ENCODE measurements at regions not wholly inside any gene's neighbourhood (a gene's known extent, or its start where the extent isn't known, plus 50 kb on each side); places are given as distances from the start of the nearest gene placed in this dataset.
"Not testable (repeated sequence)": the region's sequence is repeated elsewhere in the genome, so short reads cannot be mapped to it uniquely, and the experiment has no call there.

DNA sequence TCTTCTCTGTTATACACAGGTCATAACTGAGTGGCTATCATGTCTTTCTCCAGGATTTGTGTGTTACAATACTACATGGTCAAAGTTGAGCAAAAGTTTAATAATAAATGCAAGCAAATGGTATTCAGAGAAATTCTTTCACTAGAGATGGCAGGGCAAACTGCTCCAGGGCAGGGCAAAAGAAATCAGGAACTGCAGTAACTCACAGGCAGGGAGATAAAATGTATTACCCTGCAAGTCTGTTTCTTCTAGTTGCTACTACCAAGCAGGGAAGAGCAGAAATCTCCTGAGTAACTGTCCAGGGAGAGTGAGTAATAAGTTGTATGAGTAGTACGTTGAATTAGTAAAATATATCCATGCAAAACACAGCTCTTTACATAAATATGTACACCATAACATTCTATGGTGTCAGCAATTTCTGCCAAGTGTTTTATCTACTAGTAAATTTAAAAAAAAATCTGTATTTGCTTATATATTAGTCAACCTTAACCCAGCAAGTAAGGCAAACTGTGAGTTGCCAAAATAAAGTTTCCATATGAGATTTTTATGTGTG, 404.1 kb downstream of the ZEB2 start:
- DNase-seq = no peak

DNA sequence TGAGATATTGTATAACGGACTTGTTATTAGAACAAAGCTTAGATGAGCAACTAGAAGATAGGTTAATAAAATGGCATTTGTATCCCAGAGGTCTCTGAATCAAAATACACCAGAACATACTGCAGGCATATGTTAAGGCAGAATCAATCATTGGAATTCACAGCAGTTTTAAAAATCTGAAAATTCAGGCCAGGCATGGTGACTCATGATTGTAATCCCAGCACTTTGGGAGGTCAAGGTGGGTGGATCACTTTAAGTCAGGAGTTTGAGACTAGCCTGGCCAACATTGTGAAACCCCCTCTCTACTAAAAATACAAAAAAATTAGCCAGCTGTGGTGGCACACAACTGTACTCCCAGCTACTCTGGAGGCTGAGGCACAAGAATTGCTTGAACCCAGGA, 405.2 kb downstream of the ZEB2 start:
- no peak for DNase-seq

DNA sequence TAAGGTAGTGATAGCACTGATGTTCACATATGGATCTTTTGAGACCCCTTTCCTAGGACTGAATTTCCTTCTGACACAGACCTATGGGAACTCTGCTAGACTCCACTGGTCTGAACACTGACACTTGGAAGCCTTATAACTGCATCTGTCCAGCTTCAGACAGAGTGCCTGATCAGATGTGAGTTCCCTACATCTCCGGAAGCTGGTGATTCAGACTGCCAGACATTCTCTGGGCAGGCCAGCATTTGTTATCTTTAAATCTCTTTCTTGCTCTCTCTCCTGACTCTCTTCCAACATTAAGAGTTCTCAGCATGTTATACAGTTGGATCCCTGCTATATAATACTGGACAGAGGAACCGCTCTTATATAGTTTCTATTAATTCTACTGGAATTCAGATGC, 408.5 kb downstream of the ZEB2 start:
- DNase-seq = no peak

DNA sequence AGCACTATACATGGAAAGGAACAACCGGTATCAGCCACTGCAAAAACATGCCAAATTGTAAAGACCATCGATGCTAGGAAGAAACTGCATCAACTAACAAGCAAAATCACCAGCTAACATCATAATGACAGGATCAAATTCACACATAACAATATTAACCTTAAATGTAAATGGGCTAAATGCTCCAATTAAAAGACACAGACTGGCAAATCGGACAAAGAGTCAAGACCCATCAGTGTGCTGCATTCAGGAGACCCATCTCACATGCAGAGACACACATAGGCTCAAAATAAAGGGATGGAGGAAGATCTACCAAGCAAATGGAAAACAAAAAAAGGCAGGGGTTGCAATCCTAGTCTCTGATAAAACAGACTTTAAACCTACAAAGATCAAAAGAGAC, 413.8 kb downstream of the ZEB2 start:
- not testable (repeated sequence) for DNase-seq

DNA sequence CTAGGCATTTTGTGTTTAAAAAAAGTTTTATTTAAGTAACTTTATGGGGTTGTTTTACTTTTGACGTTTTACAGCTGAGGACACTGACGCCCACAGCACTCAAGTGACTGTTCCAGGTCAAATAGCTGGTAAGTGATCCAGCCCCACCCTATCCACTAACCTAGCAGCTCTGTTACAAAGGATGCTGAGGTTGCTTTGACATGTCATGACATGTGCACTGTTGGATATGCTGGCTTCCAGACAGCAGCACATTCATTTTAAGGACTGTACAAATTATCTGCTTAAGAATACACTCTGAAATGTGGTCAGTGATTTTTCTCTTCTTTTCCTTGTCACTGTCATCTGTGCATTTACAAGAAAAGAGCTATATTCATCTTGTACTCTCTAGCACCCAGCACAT, 417.5 kb downstream of the ZEB2 start:
- DNase-seq = no peak

DNA sequence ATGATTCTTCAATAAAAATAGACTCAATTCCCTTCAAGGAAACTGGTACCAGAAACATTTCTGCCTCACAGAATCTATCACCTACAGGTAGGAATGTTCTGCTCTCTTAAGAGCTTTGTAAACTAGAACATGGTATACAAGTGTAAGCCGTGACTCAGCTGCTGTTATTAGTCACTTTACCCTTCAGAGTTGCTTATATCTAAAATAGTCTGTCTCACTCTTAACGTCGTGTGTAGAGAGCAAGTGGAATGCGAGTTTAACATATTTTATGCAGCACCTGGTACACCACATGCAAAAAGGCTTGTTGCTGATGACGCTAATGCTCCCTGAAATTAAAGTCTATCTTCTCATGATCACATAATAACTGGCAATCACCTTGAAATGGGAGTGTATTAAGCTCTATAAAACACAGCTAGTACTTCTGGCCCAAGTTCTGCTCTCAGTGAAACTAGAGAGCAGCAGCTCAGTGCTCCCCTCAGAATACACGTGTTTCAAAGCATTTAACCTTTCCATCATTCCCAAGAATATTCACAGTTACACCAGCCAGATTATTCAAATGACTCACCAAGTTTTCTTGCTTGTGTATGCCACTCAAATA, 420.0 kb downstream of the ZEB2 start:
- no peak for DNase-seq

DNA sequence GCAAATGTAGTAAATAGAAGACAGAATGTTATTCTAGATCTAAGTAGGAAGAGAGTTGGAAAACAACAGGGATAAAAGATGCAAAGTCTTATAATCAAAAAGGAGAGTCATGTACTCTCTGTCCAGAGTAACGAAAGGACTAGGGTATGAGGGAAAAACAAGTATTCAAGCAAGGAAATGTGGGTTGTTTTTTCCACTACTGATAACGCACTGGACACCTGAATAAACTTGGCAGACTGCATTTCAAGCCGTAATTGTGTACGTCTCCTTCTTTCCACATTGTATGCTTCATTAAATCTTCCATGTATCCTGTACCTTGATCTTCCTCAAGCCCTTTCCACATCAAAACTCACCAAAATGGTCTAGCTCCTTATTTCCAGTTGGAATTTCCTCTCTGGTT, 420.6 kb downstream of the ZEB2 start:
- no peak for DNase-seq

DNA sequence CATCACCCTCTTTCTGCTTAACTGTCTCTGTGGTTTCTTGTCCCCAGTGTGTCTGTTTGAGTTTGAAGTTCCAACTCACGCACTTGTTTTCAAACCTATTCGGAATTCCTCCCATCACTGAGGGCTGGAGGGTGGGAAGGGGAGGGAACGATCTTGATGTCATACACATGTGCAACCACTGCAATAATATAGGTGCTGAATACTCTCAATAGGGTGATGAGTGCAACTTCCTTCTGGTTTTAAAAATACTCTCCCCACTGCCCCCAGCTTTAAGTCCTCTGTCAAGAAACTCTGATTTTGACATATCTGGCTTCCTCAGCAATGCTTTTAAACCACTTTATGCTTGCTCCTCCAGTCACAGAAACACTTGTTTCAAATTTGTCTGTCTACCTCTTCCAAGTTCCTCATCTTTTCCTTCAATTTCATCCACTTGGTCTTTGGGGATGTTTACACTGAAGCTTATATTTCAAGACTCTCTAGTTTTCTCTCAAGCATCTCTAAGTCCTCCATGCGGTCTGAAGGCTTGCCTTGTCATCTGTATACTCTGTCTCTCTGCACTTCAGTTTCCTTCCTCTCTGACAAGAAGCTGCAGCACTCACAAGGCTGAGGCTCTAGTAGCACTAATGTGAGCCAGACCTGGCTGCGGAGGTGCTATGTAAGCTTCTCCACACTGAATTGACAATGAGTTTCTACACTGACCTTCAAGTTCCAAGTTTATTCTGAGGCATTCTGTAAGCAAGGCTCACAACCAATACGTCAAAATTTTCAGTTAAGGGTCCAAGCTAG, 422.3 kb downstream of the ZEB2 start:
- peak; percentile 81 to 87 for DNase-seq

DNA sequence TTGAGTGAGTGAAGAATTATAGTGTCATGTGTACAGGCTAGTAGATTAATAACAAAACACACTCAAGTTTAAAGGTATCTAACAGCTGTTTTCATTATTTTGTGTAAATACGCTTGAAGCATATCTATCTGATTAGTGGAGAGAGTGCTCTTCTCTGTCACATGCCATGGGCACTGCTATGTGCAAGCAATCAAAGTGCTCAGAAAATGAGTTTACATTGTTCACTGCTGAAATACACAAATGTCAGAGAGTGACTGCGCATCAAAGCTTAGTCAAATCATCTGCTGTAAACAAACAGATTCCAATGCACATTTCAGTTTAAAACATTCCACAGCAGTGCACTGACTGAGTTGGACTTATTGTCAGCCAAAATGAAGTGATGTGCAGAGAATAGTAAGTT, 423.4 kb downstream of the ZEB2 start:
- DNase-seq = no peak

DNA sequence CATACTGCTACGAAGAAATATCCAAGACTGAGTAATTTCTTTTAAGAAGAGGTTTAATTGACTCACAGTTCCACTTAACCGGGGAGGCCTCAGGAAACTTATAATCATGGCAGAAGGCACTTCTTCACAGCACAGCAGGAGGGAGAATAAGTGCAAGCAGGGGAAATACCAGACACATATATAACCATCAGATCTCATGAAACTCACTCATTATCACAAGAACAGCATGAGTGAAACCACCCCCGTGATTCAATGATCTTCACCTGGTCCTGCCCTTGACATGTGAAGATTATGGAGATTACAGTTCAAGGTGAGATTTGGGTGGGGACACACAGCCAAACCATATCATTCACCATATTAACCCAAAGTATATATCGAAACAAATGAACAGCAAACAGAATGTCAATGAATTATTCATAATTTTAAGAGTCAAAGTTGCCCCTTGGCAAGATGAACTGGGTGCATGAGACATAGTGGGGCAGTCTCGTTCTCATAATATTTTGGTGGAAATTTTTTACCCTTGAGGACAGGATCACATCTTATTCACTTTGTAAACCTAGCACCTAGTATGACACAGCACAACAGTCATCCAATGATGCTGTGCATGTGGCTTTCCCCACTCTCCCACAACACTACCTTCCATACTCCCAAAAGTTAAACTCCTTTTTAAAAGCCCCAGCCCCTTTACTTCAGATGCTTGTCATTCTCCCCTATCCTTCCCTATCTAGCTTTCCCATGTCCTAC, 425.3 kb downstream of the ZEB2 start:
- no peak for DNase-seq

DNA sequence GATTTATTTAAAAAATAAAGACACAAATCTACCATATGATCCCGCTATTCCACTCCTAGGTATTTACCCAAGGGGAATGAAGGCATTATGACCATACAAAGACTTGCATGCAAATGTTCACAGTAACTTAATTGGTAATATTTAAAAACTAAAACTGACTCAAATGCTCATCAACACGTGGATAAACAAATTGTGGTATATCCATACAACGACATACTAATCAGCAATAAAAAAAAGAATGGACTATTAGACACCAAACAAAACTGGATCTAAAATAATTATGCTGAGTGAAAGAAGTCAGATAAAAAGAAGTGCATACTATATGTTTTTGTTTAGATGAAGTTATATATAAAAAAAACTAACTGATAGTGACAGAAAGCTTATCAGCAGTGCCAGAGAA, 428.3 kb downstream of the ZEB2 start:
- DNase-seq = no peak

DNA sequence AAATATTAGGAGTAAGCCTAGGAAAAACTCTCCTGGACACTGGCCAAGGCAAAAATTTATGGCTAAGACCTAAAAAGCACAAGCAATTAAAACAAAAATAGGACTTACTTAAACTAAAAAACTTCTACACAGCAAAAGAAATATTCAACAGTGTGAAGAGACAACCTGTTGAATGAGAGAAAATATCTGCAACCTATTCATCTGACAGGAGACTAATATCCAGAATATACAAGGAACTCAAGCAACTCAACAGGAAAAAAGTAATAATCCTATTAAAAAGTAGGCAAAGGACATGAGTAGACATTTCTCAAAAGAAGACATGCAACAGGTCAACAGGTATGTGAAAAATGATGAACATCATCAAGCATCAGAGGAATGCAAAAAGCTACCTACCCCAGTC, 431.1 kb downstream of the ZEB2 start:
- DNase-seq = no peak

DNA sequence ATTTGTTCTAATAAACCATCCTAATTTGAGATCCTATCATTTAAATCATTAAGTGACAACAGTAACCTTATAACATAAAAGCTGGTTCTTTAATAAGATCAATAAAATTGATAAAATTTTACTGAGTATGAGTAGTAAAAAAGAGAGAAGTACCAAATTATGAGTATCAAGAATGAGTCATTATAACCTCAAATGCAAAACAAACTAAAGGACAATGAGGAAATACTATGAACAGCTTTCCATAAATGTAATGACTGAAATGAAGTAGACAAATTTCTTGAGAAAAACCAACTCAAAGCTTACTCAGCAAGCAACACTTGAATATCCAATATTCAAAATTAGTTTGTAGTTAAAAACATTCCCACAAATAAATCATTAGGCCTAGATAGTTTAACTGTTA, 433.0 kb downstream of the ZEB2 start:
- DNase-seq = peak; percentile 16 to 40

DNA sequence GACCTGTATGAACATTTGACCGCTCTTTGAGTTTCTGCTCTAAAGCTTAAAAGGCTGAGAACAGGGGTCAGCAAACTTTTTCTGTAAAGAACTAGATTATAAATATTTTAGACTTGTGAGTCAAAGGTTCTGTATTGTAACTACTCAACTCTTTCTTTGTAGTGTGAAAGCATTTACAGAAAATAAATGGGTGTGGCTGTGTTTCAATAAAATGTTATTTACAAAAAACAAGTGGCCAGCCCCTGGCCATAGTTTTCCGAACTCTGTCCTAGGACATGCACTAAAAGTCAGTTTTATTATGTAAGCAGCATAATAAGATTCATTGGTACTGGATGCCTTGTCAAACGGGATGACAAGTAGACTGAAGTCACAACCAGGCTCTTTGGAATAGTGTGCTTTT, 434.9 kb downstream of the ZEB2 start:
- DNase-seq = no peak

DNA sequence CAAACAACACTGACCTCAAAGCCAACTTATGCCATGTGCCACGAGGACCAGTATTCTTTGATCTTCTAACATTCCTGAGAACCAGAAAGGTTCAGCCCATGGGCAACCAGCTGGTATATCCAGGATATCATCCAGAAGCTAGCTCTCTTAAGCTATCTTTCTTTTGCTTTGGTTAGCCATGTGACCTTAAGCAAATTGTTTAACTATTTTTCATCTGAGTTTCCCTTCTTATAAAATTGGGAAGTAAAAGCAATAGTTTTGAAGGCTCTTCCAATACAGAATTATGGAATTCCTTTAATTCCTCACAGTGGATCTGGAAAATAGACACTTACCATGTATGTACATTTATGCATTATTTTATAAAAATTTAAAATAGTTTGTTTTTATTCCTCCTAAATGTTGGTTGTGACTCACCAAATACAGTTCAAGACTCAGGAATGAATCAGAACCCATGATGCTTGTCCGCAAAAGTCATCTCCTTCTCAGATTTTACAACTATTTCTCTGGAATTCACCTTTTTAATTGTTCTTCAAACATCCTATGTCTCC, 435.7 kb downstream of the ZEB2 start:
- DNase-seq = no peak

DNA sequence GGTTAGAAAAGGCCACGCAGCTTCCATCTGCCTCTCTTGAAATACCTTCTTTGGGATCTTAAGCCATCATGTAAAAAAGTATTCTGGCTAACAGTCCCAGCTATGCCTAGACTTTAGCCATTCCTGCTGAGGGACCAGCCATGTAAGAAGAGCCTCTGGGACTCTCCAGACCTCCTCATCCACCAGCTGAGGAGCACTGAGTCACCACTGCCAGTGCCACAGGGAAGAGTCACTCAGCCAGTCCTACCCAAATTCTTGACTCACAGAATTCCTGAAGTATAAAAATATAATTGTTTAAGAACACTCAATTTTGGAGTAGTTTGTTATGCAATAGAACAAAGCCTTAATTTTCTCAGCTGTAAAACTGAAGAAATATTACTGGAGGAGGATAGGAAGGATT, 436.7 kb downstream of the ZEB2 start:
- no peak for DNase-seq

DNA sequence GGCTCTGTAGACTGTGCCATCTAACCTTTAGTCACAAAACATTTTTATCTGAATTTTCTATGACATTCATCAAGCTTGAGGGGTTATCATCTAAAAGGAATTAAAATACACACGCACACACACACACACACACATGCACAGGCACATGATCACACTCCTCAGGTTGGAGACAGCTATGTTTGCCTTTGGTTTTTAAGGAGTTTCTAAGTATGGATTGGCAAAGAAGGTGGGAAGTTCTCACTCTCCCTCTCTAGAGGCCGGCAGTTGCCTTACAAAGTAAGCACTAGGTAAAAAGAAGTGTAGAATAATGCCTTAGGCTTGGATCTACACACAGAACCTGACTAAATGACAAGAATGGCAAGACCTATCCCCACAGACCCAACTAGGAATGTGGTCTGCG, 437.1 kb downstream of the ZEB2 start:
- DNase-seq = no peak

DNA sequence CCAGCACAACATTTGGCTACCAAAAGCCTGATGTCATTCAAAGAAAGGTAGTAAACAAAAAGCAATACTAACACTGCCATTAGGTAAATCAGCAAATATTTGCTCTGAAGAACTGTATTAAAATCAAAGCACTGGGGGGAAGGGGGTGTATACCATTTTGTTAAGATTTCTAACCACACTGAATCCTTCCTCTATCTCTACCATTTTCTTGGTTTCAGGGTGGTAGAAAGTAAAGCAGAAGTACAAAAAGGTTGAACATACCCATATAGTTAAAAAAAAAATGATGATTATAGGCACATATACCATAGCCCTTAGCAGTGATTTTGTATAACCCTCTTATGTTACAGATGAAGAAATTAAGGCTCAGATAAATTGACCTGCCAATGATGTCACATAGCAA, 437.6 kb downstream of the ZEB2 start:
- DNase-seq = no peak

DNA sequence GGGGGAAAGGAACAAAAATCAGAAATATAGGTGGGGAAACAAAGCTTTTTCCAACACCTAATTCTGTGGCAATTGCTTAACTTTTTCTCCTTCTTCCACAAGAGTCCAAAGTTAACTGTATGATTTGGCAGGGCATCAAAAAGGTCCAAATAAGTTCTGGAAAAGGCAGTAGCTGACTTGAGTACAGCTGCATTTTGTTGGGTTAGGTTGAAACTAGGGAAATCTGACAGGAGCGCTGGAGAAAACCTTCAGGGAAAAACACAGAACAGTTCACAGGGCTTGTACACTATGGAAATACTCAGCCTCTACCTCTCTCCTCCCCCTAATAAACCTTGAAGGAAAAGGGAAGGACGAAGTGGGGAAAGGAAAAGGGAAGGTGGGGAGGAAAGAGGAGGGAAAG, 438.6 kb downstream of the ZEB2 start:
- no peak for DNase-seq

DNA sequence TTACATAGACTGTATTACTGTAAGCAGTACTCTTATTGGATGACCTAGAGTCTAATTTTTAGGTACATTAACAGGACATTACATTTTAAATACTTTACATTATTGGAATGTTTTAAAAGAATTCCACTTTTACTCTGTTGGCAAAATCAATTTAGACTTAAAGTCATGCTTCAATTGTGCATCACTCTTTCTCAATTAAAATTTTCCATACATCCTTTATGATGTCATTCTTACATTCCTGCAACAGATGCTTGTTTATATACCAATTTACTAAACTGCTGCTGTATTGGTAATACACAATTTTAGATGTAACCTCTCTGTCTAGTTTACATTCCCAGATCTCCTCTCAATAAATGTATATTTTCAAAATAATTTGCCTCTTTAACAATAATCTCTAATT, 440.1 kb downstream of the ZEB2 start:
- no peak for DNase-seq

DNA sequence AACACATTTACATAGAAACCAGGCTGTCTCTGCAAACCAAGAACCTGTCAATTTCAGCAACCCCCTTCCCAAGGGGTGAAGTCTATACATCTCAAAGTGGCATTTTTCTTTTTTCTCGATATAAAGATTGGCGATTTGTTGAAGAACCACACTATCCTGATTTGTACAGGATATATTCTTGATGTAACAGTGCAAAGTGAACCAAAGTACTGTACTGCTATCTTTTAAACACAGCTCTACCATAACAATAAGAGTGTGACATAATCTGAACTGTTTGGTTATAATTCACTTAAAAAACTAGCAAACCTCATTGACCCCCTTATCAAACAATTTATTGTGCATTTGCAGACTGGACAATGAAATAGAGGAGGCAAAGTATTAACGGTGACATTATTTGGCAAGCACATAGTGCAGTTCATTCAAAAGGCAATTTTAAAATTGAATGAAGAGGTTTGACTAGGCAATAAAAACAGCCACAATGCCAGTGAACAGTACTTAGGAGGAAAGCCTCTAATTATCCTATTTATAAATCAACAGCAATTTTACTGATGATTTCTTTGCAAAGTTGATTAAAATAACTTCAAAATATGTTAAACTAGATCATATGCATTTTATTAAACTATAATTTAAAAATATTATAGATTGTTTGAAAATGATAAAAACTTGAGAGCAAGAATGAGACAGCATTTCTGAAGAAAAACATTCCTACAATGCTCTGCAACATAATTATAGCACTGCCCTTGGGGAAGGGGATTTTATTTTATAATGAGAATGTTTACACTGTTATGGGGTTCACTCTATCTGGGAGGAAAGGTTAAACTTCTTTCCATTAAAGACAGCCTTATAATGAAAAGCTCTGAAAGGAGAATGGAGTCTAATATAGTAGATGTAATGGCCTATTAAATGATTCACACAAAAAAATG, 440.9 kb downstream of the ZEB2 start:
- no peak for DNase-seq

DNA sequence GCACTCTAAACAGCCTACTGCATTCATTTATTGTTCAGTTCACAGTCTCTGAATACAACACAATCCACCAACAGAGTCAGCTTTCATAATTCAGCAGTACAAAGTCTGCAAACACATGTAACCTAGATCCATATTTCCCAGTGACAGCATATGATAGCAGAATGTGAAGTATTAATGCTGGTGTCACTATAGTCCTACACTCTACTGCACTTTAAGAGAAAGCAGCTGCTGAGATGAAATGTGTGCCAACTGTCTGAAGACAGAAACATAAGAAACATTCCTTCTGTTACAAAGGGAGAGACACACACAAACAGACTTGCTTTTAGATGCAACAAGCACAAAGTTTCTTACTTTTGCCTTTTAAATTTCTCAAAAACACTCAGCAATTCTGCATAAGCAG, 441.8 kb downstream of the ZEB2 start:
- no peak for DNase-seq

DNA sequence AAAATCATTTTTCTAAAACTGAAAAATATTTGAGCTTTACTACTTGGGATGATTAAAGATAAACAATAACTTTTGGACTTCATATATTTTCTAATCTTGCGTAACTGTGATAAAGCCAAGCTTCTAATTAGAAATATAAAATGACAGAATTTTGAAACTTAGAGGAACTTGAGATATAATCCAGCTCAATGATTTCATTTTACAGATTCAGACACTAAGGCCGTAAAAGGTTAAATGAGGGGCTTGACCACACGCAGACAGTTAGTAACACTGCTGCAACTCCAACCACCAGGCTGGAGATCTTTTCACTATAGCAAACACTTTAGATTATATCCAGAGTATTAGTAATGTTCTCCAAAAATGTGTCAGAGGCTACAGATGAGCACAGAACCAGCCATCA, 445.5 kb downstream of the ZEB2 start:
- no peak for DNase-seq
